ENCODE measurements at regions not wholly inside any gene's neighbourhood (a gene's known extent, or its start where the extent isn't known, plus 50 kb on each side); places are given as distances from the start of the nearest gene placed in this dataset.

DNA sequence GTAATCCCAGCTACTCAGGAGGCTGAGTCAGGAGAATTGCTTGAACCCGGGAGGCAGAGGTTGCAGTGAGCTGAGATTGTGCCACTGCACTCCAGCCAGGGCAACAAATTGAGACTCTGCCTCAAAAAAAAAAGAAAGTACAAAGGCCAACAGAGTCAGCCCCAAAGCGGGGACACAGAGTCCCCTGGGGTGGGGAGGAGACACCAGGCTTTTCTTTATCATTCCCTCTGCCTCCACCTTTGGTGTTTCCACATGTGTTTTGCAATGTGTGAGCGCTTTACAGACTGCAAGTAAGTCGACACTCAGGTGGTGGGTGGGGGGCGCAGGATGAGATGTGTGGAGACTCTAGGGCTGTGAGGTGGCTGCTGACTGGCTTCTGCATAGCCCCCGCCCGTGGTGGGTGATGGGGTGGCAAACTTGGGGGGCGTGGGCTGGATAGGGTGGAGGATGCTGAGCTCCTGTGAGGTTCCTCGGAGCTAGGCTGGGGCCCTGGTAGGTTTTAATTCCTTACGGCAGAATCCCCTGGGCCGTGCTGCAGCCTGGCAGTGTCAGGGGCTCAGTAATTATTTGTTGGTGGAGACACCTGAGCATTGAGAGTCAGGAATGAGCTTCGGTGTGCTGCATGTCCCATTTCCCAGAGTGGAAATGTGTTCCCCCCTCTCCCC lies 177.2 kb downstream of the CTTN start:
- DNase-seq, result no peak

DNA sequence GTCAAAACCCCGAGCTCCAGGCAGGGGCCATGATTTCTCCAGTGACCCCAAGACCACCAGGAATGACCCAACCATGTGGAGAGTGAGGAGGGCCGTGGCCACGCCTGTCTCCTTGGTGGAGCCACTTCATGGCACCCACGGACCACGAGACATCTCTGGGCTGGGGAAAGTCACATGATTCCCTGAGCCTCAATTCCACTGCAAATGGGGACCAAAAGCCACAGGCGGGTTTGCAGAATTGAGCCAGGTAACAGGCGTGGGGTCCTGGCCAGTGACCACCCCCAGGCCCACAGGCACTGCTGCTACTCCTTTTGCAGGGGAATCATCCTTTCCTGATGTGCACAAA lies 178.9 kb downstream of the CTTN start:
- no peak for DNase-seq

DNA sequence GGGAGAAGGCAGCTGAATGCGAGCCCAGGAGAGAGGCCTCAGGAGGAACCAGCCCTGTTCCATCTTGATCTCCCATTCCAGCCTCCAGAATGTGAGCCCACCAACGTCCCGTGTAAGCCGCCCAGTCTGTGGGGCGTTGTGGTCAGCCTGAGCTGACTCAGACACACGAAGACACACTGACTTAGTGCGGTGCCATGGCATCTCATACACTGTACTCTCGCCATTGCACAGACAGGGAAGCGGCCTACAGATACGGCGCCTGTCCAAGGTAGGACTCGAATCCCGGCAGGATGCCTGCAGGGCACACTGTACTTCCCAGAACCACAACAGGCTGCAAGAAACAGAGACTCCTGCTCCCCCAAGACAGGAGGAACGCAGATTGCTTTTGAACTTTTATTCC lies 179.6 kb downstream of the CTTN start:
- no peak for DNase-seq

DNA sequence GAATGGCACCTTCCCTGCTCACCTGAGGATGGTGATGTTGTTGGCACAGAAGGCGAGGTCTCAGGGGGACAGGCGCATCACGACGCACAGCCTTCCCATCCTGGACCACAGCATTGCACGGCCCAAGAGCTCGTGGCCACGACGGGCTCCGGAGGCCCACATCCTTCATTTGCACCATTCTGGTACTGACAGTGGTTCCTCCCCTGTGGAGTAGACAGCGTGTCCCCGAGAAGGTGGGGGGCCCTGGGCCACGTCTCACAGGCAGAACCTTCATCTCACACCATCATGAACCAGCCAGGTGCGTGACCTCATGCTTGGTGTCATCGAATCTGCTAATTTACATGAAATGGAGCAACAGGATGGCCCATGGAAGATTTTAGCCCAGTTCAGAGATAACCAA lies 180.0 kb downstream of the CTTN start:
- no peak for DNase-seq

DNA sequence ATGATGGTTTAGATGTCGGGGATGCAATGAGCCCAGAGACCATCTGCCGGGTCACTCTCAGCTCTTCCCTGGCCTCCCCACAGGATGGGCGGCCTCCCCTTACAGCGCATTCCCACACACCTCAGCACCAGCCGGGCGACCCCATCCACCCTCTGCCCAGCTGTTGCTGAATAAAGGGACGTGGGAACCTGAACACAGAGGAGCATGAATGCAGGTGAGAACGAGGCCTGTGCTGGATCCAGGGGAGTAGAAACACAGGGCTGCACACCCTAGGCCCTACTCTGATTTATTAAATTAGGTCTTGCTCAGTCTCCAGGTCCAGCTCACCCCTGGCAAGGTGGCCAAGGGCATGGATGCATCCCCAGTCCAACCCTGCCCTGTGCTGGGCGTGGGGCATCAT lies 180.5 kb downstream of the CTTN start:
- DNase-seq, result no peak

DNA sequence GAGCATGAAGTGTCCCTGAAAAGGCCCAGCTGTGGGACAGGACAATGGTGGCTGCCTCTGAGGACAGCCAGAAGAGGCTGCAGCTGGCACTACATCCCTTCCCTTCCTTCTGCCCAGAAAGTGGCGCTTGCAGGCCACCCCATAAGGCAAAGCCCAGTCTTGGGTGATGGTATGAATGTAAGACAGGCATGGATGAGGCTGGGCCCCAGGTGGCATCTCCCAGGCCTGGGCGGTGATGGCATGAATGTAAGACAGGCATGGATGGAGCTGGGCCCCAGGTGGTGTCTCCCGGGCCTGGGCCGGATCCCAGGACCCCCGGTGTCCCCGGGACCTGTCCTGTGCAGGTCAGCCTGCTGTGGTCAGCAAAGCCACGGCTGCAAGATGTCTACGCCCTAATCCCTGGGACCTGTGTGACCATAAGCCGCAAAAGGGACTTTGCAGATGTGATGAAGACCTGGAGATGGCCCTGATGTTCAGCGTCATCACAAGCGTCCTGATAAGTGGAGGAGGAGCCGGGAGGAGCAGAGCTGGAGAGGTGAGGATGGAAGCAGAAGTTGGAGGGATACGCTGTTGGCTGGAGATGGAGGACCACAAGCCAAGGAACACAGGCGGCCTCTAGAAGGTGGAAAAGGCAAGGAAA lies 181.1 kb downstream of the CTTN start:
- no peak for DNase-seq

DNA sequence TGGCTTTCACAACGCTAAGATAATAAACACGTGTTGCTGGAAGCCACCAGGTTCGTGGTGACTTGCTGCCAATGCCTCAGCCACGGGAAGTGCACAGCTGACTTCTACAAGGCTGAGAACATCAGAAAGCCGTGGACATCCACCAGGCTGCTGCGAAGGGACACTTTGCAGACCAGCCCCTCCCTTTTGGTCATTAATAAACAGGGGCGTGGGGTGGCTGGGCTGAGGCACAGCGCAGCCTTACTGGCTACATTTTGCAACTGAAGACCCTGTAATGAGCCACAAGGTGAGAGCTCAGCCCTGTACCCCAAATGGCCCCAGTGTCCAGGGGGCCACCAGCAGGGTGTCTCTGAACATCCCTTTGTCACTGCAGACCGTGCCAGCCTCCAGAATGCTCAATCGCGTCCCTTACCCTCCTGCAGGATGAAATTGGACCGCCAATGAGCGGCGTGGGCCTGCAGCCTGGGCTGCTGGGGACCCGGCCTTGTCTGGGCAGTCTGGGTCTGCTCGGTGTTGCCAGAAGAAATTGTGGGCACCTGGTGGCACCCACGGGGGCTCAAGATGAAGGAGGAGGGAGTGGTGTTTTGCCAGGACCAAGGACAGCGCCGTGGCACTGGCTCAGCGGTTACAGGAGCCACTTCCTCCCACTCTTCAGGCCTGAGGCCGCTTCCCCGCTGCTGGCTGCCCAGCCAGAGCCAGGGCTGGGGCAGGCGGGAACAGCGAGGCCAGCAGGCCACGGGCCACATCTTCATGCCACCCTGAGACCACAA lies 181.9 kb downstream of the CTTN start:
- DNase-seq, result no peak

DNA sequence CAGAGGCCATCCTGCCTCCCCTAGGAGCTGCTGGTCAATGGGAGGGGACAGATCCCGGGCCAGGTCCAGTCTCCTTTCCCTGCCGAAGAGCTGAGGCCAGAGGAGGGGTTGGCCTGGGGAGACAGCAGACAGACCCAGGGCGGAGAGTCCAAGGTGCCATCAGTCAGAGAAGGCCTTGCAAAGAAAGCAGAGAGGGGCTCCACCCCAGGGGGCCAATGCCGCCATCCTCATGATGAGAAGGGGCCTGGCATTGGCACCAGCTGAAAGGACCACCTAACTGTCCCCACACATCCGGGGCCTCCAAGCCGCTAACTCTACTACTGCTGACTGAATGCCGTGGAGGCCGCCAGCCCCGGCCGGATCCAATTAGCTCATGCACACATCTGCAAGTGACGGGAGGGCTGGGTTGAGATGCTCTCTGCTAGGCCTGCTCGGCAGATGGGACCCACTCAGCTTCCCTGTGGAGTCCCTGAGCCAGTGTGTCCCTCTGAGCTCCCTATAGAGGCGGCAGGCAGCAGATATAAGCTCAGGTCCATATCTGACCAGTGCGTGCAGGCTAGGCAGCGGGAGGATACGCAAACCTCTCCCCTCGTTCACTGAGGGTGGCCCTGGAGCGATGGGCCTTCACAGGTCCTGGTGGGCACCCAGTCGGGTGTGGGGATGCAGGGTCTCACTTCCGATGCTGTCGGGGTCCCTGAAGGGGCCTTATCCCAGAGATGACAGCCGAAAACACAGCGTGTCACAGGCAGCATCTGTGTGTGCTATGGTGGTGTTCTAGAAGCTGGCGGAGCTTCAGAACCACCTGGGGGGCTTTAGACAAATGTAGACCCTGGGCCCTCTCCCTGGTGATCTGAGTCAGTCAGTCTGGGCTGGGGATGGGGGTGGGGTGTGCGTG lies 183.9 kb downstream of the CTTN start:
- DNase-seq, result no peak

DNA sequence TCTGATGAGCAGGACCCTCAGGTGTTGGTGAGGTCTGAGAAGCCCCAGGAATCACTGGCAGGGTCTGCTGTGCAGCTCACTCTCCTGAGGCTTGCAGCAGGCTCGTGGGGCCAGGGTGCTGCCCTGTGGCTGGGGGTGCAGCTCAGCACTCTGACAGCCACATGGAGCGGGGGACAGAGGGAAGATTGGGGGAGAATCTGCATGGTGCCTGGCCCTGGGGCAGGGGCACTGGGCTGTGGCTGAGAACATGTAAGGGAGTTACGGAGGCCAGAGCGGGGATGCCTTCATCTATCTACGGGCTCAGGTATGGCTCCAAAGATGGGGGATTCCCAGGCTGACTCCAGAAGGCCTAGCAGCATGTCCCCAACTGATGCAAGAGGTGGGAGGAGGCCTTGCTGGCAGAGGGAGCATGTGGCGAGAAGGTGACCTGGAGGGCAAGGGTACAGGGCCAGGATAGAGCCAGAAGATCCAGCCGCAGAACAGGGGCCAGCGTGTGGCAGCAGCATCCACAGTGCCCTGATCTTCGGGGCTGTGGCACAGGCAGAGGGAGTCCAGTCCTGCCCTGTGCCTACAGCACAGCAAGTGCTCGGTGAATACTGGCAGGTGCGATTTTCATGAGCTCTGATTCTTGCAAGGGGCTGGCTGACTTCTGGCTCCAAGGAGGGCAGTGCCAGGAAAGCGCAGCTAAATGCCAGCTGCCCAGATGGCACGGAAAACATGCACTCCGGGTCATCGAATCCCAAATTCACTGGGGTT lies 184.7 kb downstream of the CTTN start:
- DNase-seq, result no peak

DNA sequence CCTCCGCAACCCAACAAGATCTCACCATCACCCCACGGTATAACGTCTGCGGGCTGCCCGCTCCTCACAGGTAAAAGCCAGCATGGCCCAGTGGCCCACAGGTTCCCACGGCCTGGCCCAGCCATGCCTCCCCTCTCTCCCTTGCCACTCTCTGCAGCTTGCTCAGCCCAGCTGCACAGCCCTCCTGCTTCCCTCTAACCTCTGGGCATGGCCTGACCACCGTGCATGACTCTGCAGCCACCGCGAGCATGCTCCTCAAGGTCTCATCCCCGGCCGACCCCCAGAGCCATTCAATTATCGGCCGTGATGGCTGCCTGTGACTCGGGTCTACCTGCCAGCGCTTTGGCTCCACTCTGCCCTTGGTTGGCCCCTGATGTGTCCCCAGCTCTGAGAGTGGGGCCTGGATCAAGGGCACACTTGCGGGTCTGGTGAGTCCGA lies 185.5 kb downstream of the CTTN start:
- DNase-seq, result no peak

DNA sequence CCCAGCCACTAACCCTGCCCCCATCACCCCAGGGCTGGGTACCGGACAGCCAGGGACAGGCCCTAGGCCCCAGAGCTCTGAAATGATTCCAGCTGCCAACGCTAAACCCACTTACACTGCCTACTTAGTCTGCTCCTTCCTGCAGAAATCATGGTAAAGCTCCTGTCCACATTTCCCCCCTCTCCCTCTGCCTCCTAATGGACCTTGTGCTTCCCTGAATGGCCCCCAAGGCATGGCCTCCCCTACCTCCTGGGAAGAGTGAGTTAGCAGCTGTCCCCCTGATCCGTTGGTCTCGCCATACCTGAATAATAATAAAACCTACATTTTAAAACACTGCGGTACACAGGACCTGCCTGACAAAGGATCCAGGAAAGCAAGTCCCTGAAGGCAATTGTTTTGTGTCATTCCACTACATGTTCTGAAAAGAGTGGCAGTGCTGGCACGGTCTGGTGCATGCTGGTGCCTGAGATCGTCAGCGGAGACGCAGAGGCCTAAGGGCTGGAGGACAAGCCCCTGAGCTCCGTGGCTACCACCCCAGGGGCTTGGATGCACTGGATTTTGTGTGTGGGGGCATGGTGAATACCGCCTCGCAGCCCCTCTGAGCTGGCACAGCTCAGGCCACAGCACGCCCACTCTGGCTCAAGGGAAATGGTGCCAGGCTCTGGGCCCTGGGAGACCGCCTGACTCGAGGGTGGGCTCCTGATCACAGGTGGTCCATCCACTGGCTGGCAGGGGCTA lies 186.3 kb downstream of the CTTN start:
- DNase-seq, result no peak

DNA sequence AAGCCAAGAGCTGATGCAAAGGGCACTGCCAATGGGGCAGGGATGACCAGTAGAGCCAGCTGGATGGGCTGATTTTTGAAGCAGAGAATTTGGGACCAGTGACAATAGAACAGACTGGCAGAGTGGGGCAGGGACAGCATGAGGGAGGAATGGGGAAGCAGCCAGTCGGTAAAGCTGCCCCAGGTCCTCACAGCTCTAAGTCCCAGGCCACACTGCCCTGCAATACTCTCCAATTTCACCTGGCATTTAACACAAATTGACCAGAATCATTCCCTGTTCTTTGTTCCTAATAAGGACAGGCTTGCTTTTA lies 186.9 kb downstream of the CTTN start:
- DNase-seq, result no peak

DNA sequence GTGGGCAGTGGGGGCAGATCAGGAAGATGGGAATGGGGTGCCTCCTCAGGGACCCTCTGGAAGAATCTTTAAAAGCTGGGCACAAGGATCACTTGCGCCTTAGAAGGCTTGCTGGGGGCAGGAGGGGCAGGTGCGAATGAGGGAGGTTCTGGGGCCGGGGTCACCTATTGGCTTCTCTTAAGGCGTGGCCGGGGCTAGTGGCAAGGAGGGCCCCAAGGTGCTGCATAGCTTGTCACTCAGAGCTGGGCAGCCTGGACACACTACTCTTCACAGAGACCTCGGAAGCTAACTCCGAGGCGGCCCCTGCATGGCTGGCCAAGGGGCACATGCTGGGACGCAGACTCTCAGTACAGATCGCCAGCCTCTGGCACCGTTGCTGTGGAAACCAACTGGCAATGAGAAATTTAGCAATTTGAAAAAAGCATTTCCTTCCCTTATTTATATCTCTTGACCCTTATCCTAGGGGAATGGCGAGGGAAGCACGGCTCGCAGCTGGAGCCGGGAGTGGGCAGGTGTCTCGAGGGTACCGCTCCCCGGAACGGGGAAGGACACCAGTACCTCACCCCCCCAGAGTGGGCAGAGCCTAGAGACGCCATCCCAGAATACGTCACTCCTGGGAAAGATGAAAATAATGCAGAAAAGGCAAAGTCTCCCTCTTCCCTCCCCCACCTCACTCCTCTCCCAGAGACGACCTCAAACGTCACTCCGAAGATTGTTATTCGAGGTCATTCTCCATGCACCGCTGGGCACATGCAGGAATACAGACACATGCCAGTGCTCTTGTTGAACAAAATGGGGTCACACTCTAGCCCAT lies 188.1 kb downstream of the CTTN start:
- no peak for DNase-seq

DNA sequence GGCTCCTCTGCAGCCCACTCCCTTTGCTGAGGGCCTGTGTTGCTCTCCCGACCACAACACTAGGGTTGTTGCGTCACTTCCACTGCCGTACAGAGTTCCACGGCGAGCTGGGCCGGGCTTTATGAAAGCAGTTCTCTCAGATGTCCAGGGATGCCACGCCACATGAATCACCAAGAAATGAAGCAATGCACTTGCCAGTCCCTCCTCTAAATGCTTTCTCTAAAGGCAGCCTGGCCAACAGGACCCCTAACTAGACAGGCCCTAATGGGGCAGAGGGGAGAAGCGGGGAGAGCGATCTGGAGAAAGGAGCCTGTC lies 188.7 kb downstream of the CTTN start:
- DNase-seq, result no peak

DNA sequence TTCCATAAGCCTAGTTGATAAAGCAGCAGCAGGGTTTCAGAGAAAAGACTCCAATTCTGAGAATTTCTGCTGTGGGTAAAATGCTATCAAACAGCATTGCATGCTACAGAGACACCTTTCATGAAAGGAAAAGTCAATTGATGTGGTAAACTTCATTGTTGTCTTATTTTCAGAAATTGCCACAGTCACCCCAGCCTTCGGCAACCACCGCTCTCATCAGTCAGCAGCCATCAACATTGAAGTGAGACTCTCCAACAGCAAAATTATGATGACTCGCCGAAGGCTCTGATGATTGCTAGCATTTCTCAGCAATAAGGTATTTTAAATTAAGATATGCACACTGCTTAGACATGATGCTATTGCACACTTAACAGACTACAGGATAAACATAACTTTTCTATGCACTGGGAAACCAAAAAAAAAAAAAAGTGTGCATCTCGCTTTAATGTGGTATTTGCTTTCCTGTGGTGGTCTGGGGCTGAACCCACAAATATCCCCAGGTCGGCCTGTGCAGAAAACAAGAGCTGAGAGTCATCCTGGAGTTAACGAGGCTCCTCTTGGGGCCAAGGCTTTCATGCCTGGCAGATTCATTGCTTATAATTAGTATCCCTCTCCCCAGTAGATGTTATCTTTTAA lies 192.1 kb downstream of the CTTN start:
- no peak for DNase-seq

DNA sequence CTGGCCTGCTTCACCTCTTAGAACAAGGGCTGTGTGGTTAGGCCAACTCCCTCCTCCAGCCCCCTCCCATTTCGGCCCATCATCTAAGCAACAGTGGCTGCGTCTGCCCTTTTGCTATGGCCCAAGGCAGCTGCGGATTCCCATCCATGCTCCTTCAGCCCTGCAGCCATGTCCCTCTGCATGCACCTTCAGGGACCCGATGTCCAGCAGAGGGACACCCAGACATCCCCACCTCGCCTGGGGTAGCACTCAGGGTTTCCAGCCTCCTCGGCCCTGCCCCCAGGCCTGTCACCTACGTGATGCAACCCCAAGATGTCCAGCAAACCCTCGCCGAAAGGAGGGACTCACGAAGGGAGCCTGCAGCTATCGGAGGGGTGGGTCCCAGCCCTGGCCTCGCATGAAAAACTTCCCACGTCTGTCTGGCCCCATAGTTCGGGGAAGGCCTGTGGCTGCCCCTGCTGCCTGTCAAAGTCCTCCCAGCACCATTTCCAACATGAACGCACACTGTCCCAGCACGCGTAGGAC lies 194.4 kb downstream of the CTTN start:
- DNase-seq, result no peak

DNA sequence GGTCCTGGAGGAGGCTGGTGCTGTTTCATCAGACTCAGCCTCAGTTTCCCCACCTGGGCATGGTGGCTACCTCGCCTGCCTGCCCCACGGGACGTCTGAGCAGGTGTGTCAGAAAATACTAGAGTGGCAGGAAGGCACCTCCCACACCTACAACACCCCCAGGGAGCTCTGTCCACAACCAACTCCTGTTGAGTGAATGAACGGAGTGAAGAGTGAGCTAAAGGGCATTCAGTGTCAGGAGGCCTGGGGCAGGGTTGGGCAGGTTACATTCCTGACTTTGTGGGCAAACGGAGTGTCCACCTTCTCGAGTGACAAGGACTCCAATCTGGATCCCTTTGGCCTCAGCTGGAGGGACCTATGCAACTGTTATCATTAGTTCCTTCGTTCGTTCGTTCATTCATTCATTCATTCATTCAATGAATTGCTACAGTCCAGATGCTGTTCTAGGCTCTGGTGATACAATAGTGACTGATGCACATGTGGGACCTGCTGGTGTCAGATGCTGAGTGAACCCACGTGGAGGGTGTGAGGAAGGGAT lies 195.2 kb downstream of the CTTN start:
- DNase-seq, result no peak

DNA sequence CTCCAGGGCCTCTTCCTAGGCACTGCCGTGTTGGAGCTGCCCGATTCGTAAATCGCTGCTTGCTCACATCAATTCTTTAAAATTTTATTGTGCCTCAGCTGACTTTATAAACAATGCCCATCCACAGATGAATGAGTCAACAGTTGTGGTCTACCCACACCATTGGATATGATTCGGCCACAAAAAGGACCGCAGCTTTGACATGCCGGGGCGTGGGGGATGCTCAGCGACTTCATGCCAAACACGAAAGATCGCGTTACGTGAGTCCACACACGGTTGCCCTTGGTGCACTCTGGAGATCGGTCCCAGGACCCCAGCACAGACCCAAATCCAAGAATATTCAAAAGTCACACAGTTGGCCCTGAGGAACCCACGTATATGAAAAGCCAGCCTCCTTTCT lies 195.7 kb downstream of the CTTN start:
- no peak for DNase-seq

DNA sequence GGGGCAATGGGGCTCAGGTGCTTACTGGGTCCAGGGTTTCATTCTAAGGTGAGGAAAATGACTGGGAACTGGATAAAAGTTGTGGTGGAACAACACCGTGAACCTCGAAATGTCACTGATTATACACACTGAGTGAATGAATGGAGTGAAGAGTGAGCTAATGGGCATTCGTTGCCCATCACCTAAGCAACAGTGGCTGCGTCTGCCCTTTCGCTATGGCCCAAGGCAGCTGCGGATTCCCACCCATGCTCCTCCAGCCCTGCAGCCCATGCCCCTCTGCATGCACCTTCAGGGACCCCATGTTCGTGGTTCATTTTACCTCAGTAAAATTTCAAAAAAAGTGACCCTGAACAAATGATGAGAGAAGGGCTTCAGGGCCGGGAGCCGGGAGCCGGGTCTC lies 196.3 kb downstream of the CTTN start:
- no peak for DNase-seq

DNA sequence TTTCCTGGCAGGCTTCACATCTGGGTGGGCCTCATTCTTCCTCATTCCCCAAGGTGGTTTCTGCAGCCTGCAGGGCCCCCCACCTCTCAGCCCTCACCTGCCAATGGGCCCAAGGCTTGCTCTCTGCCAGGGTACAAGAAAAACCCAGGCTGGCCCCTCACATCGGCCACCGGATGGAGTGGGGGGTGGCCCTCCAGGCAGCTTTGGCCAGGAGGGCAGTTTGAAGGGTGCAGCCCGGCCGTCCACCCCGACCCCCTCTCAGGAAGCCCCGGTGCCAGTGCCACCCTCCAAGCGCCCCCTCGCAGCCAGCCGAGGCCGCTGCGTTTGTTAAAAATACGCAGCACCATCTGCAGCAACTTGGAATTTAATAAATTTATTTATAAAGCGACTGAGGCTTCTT lies 196.7 kb downstream of the CTTN start:
- no peak for DNase-seq
